ENCODE measurements at regions not wholly inside any gene's neighbourhood (a gene's known extent, or its start where the extent isn't known, plus 50 kb on each side); places are given as distances from the start of the nearest gene placed in this dataset.

GRCh38 chr1:195591917-195592672 lies 1016.1 kb downstream of the KCNT2 start:
- Histone ChIP-seq H3K9ac (ENCODE audit: low read length) (no peak overlapping the region), H3K4me2 (ENCODE audit: low read length) (no peak overlapping the region), H3K9me2 (ENCODE audit: low read depth, low read length) (no peaks in the 10 kb centered on the region)

DNA sequence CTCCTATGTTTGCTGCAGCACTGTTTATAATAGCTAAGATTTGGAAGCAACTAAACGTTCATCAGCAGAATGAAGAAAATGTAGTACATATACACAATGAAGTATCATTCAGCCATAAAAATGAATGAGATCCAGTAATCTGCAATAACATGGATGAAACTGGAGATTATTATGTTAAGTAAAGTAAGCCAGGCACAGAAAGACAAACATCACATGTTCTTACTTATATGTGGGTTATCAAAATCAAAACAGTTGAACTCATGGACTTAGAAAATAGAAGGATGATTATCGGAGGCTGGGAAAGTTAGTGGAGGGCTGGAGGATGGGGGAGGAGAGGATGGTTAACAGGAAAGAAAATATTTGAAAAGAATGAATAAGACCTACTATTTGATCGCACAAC lies 1017.6 kb downstream of the KCNT2 start:
- H3K9ac ChIP-seq (ENCODE audit: low read length): no peak overlapping the region
- H3K4me2 ChIP-seq (ENCODE audit: low read length): no peak overlapping the region
- H3K9me3 ChIP-seq (ENCODE audit: low read length): no peaks in the 10 kb centered on the region
- H3K9me2 ChIP-seq (ENCODE audit: low read depth, low read length): no peaks in the 10 kb centered on the region
- H3K36me3 ChIP-seq (ENCODE audit: insufficient read depth, low read length): no peaks in the 10 kb centered on the region
- no peaks in the 10 kb centered on the region for H3K27me3 ChIP-seq (ENCODE audit: insufficient read depth, low read length)
- H2AFZ ChIP-seq (ENCODE audit: low read length): no peak overlapping the region
- TF ChIP-seq EZH2 (IDR thresholded peaks at IDR 0.05; ENCODE audit: borderline replicate concordance, low read length): no peak
- no peak overlapping the region for H3K4me3 ChIP-seq (ENCODE audit: low read depth, low read length, poor library complexity, severe bottlenecking)
- peaks cover 9% of the 10 kb centered on the region for H3K4me1 ChIP-seq (ENCODE audit: insufficient read depth, low read length, severe bottlenecking)
- no peak overlapping the region for H3K27ac ChIP-seq (ENCODE audit: low read depth, low read length, poor library complexity, severe bottlenecking)
- H4K20me1 ChIP-seq (ENCODE audit: insufficient read depth, low read length): no peaks in the 10 kb centered on the region
- H3F3A ChIP-seq (ENCODE audit: insufficient read depth, low read length): no peaks in the 10 kb centered on the region
- no peaks in the 10 kb centered on the region for H3K79me2 ChIP-seq (ENCODE audit: insufficient read depth, low read length)

More at GRCh38 chr1:195591917-195592672, 1016.1 kb downstream of the KCNT2 start:
- TF ChIP-seq EZH2 (IDR thresholded peaks at IDR 0.05; ENCODE audit: borderline replicate concordance, low read length): no peak
- Histone ChIP-seq H4K20me1 (ENCODE audit: insufficient read depth, low read length) (no peaks in the 10 kb centered on the region), H3K27ac (ENCODE audit: low read depth, low read length, poor library complexity, severe bottlenecking) (no peak overlapping the region), H3K4me3 (ENCODE audit: low read depth, low read length, poor library complexity, severe bottlenecking) (no peak overlapping the region), H3K9me3 (ENCODE audit: low read length) (no peaks in the 10 kb centered on the region), H3F3A (ENCODE audit: insufficient read depth, low read length) (no peaks in the 10 kb centered on the region), H3K79me2 (ENCODE audit: insufficient read depth, low read length) (no peaks in the 10 kb centered on the region), H3K36me3 (ENCODE audit: insufficient read depth, low read length) (no peaks in the 10 kb centered on the region), H3K4me1 (ENCODE audit: insufficient read depth, low read length, severe bottlenecking) (peaks cover 9% of the 10 kb centered on the region), H2AFZ (ENCODE audit: low read length) (no peak overlapping the region), H3K27me3 (ENCODE audit: insufficient read depth, low read length) (no peaks in the 10 kb centered on the region)

DNA sequence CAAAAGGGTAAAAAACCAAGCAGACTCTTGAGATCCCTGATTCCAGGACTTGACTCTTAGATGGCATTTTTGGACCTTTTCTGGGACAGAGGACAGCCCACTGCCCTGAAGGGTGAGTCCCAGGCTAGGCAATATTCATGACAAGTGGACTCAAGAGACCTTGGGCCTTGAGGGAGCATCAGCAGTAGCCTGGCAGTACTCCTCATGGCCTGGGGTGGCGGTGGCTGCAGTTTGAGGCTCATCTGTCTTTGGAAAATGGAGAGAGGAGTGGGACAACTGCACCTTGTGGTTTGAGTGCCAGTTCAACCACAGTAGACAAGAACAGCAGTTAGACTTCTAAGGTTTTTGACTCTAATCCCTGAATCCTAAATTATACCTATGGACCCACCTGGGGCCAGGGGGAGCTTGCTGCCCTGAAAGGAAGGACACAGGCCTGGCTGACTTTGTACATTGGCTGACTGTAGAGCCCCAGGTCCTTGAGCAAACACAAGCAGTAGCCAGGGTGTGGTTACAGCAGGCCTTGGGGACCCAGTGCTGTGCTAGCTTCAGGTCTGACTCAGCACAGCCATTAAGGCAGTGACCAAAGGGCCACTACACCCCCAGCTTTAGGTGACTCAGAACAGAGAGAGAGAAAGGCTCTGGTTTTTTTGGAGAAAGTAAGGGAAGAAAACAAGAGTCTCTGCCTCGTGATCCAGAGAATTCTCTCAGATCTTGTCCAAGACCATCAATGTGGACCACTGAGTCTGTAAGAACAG lies 1023.2 kb downstream of the KCNT2 start:
- H3K4me3 ChIP-seq (ENCODE audit: low read depth, low read length, poor library complexity, severe bottlenecking): no peak overlapping the region
- no peaks in the 10 kb centered on the region for H3K4me1 ChIP-seq (ENCODE audit: insufficient read depth, low read length, severe bottlenecking)
- H3F3A ChIP-seq (ENCODE audit: insufficient read depth, low read length): no peaks in the 10 kb centered on the region
- no peaks in the 10 kb centered on the region for H3K27me3 ChIP-seq (ENCODE audit: insufficient read depth, low read length)
- TF ChIP-seq EZH2 (IDR thresholded peaks at IDR 0.05; ENCODE audit: borderline replicate concordance, low read length) (no peak), CTCF (IDR thresholded peaks at IDR 0.05; ENCODE audit: low read length) (no peak)
- no peaks in the 10 kb centered on the region for H3K79me2 ChIP-seq (ENCODE audit: insufficient read depth, low read length)
- no peak overlapping the region for H2AFZ ChIP-seq (ENCODE audit: low read length)
- H3K27ac ChIP-seq (ENCODE audit: low read depth, low read length, poor library complexity, severe bottlenecking): no peak overlapping the region
- no peak overlapping the region for H3K9ac ChIP-seq (ENCODE audit: low read length)
- no peaks in the 10 kb centered on the region for H3K9me2 ChIP-seq (ENCODE audit: low read depth, low read length)
- no peaks in the 10 kb centered on the region for H4K20me1 ChIP-seq (ENCODE audit: insufficient read depth, low read length)
- no peak overlapping the region for H3K4me2 ChIP-seq (ENCODE audit: low read length)
- H3K9me3 ChIP-seq (ENCODE audit: low read length): no peaks in the 10 kb centered on the region
- H3K36me3 ChIP-seq (ENCODE audit: insufficient read depth, low read length): no peaks in the 10 kb centered on the region

- Histone ChIP-seq H2AFZ (ENCODE audit: low read length) (no peak overlapping the region), H3K4me2 (ENCODE audit: low read length) (no peak overlapping the region), H3K27ac (ENCODE audit: low read depth, low read length, poor library complexity, severe bottlenecking) (no peak overlapping the region), H3K9me2 (ENCODE audit: low read depth, low read length) (no peaks in the 10 kb centered on the region), H3K9me3 (ENCODE audit: low read length) (no peaks in the 10 kb centered on the region), H3F3A (ENCODE audit: insufficient read depth, low read length) (no peaks in the 10 kb centered on the region), H3K79me2 (ENCODE audit: insufficient read depth, low read length) (no peaks in the 10 kb centered on the region), H3K36me3 (ENCODE audit: insufficient read depth, low read length) (no peaks in the 10 kb centered on the region), H3K27me3 (ENCODE audit: insufficient read depth, low read length) (no peaks in the 10 kb centered on the region), H3K4me3 (ENCODE audit: low read depth, low read length, poor library complexity, severe bottlenecking) (no peak overlapping the region), H3K4me1 (ENCODE audit: insufficient read depth, low read length, severe bottlenecking) (peaks cover 9% of the 10 kb centered on the region), H3K9ac (ENCODE audit: low read length) (no peak overlapping the region), H4K20me1 (ENCODE audit: insufficient read depth, low read length) (no peaks in the 10 kb centered on the region)
- TF ChIP-seq CTCF (IDR thresholded peaks at IDR 0.05; ENCODE audit: low read length) (peak; percentile 21; the same call in 1 of the 2 replicates), EZH2 (IDR thresholded peaks at IDR 0.05; ENCODE audit: borderline replicate concordance, low read length) (no peak)
Measured at GRCh38 chr1:195580988-195581387, 1027.3 kb downstream of the KCNT2 start.
